Adrenal gland (tissue), 9 donors: ENCODE measurements at regions not wholly inside any gene's neighbourhood (a gene's known extent, or its start where the extent isn't known, plus 50 kb on each side); places are given as distances from the start of the nearest gene placed in this dataset.
"Not testable (repeated sequence)": the region's sequence is repeated elsewhere in the genome, so short reads cannot be mapped to it uniquely, and the experiment has no call there.

ENCODE experiments used
- DNase-seq, 7 donors: peaks; one replicate each; pipeline ENCODE4 v3.0.0-alpha.2; 2019 to 2020
- H3K27ac ChIP-seq, 5 donors: fragments of 200-600 bp; sonication (generic) in 4 of 5; 1 replicate in 3 of 5; 2 replicates in 2 of 5; pipeline versions ENCODE4 v1.5.1 to v1.8.0; 2016 to 2020; ENCODE audit warnings: mild to moderate bottlenecking in 1 of 5
- H3K27me3 ChIP-seq: fragments of 200-600 bp; 2 replicates; pipeline ENCODE4 v1.8.0; 2021
- H3K36me3 ChIP-seq, 2 donors: fragments of 200-600 bp; replicated peaks in 1 of 2; 1 replicate in 1 of 2; 2 replicates in 1 of 2; pipeline versions ENCODE4 v1.5.1 to v1.8.0; 2018 to 2022
- H3K4me1 ChIP-seq, 2 donors: fragments of 200-600 bp; replicated peaks in 1 of 2; 1 replicate in 1 of 2; 2 replicates in 1 of 2; pipeline versions ENCODE4 v1.5.1 to v1.8.0; 2018 to 2021
- H3K4me3 ChIP-seq, 4 donors: fragments of 200-600 bp; sonication (generic) in 3 of 4; one replicate each; pipeline ENCODE4 v1.5.1; 2016 to 2018
- H3K9me3 ChIP-seq, 3 donors: fragments of 200-600 bp; sonication (generic) in 1 of 3; replicated peaks in 1 of 3; 1 replicate in 2 of 3; 2 replicates in 1 of 3; pipeline versions ENCODE4 v1.5.1 to v1.8.0; 2016 to 2021
- CTCF ChIP-seq, 6 experiments: fragments of 450-650 bp in 4 of 6; fragments of 200-600 bp in 2 of 6; sonication (generic) in 1 of 6; IDR thresholded peaks; 1 replicate in 5 of 6; 2 replicates in 1 of 6; pipeline versions ENCODE4 v1.5.1 to v1.8.0; 2016 to 2021; ENCODE audit warnings: antibody characterized with exemption in 6 of 6, mild to moderate bottlenecking in 2 of 6, moderate library complexity in 1 of 6
- POLR2A ChIP-seq, 2 donors: fragments of 450-650 bp; IDR thresholded peaks; one replicate each; pipeline ENCODE4 v1.6.1; 2017; ENCODE audit warnings: antibody characterized with exemption in 2 of 2, mild to moderate bottlenecking in 2 of 2, moderate library complexity in 1 of 2
- whole genome bisulfite sequencing, 4 donors: extraction: QIAGEN DNeasy Blood & Tissue Kit in 2 of 4; methylation state at CpG; one replicate each; pipeline versions ENCODE4 v1.1.5 to v1.1.7; 2013 to 2017; 5-methylcytosine and 5-hydroxymethylcytosine counted together
- intact Hi-C, 2 donors: fragments of 100-400 bp; cut with DNase I; formaldehyde crosslinking; loops; one replicate each; pipeline versions ENCODE4 v1.14.1 to v1.15.0; 2022 to 2023
- donor health status: healthy with polysubstance abuse.
- donor health status: Bipolar disorder and iron deficiency.
- donor health status: DM: yes; HTN: yes; CAD: no.
- donor health status: DM: no; HTN: no; CAD: no.
- donor health status: DM: no; HTN: no; CAD: no.

DNA sequence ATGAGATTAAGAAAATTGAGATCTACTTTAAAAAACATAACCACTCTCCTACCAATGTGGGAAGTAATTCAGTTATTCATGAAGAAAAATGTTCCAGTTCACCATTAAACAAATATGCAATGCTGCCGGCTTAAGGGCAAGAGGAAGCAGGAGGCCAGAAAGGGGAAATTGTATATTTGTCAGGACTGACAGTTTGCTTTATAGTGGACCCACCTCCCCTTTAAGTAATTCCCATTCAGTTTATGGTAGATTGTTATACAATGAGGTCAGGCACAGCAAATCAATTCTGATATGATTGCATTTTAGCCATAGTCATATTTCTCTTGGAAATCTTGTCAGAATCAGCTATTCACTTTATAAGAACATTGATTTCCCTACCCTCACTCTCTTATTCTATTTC is 547.8 kb downstream of the FRK start:
- no peaks in the 10 kb centered on the region for H3K36me3 ChIP-seq
- no peak overlapping the region for H3K27ac ChIP-seq
- TF ChIP-seq POLR2A (IDR thresholded peaks at IDR 0.05), result no peak
- no peak for TF ChIP-seq CTCF (IDR thresholded peaks at IDR 0.05)
- WGBS, 4 donors, result 22 to 44% (median 25%) methylated on average over 1 of the region's 1 CpG
- no peaks in the 10 kb centered on the region for H3K4me1 ChIP-seq
- no peaks in the 10 kb centered on the region for H3K27me3 ChIP-seq
- intact Hi-C loops, result no loop called here
- DNase-seq, result no peak
- no peak overlapping the region for H3K4me3 ChIP-seq
- H3K9me3 ChIP-seq, result no peaks in the 10 kb centered on the region

- H3K4me3 ChIP-seq, result no peak overlapping the region
- no peak overlapping the region for H3K27ac ChIP-seq
- H3K9me3 ChIP-seq, result no peaks in the 10 kb centered on the region
- H3K4me1 ChIP-seq, result no peaks in the 10 kb centered on the region
- TF ChIP-seq CTCF (IDR thresholded peaks at IDR 0.05) (no peak), POLR2A (IDR thresholded peaks at IDR 0.05) (no peak)
- no peaks in the 10 kb centered on the region for H3K27me3 ChIP-seq
- H3K36me3 ChIP-seq, result no peaks in the 10 kb centered on the region
- no peak for DNase-seq
- intact Hi-C loops, result no loop called here
Measured at GRCh38 chr6:115511771-115512170, 548.9 kb downstream of the FRK start.

GRCh38 chr6:115502432-115502831 is 558.3 kb downstream of the FRK start:
- H3K4me1 ChIP-seq, H3K36me3 ChIP-seq, DNase-seq, H3K9me3 ChIP-seq, intact Hi-C loops, H3K27ac ChIP-seq, H3K27me3 ChIP-seq, H3K4me3 ChIP-seq: not testable (repeated sequence)
- WGBS, 4 donors, result 57 to 86% (median 61%) methylated on average over 2 of the region's 2 CpGs

DNA sequence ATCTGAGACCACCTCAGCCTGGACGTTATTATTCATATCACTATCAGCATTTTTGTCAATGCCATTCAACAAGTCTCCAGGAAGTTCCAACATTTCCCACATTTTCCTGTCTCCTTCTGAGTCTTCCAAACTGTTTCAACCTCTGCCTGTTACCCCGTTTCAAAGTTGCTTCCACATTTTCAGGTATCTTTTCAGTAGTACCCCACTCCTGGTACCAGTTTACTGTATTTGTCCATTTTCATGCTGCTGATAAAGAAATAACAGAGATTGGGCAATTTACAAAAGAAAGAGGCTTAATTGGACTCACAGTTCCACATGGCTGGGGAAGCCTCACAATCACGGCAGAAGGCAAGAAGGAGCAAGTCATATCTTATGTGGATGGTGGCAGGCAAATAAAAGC is 565.5 kb downstream of the FRK start:
- H3K36me3 ChIP-seq, result no peaks in the 10 kb centered on the region
- DNase-seq, result no peak
- no peaks in the 10 kb centered on the region for H3K27me3 ChIP-seq
- no peaks in the 10 kb centered on the region for H3K9me3 ChIP-seq
- H3K4me3 ChIP-seq, result no peak overlapping the region
- TF ChIP-seq CTCF (IDR thresholded peaks at IDR 0.05), result no peak
- no peak for TF ChIP-seq POLR2A (IDR thresholded peaks at IDR 0.05)
- intact Hi-C loops, result no loop called here
- 89 to 93% (median 91%) methylated on average over 3 of the region's 3 CpGs for WGBS, 4 donors
- no peak overlapping the region for H3K27ac ChIP-seq
- H3K4me1 ChIP-seq, result no peaks in the 10 kb centered on the region

GRCh38 chr6:115487331-115487730 is 573.4 kb downstream of the FRK start:
- intact Hi-C loops, result no loop called here
- DNase-seq, result no peak
- H3K27me3 ChIP-seq, result no peaks in the 10 kb centered on the region
- H3K36me3 ChIP-seq, result no peaks in the 10 kb centered on the region
- H3K4me3 ChIP-seq, result no peak overlapping the region
- H3K4me1 ChIP-seq, result no peaks in the 10 kb centered on the region
- 79 to 88% (median 83%) methylated on average over 2 of the region's 2 CpGs for WGBS, 4 donors
- TF ChIP-seq POLR2A (IDR thresholded peaks at IDR 0.05) (no peak), CTCF (IDR thresholded peaks at IDR 0.05) (no peak)
- H3K27ac ChIP-seq, result no peak overlapping the region
- no peaks in the 10 kb centered on the region for H3K9me3 ChIP-seq
